CD14-positive monocyte (primary cell): ENCODE measurements at regions not wholly inside any gene's neighbourhood (a gene's known extent, or its start where the extent isn't known, plus 50 kb on each side); places are given as distances from the start of the nearest gene placed in this dataset.

Source experiments
- DNase-seq, 3 donors: peaks; one replicate each; pipeline ENCODE4 v3.0.0-alpha.2; 2011 to 2022
- H2AFZ ChIP-seq: 2 replicates; pipeline ENCODE4 v1.6.0; 2012; ENCODE audit warnings: mild to moderate bottlenecking, low read depth, low read length, inconsistent platforms; ENCODE audit not compliant: insufficient read depth, poor library complexity, severe bottlenecking
- H3K27ac ChIP-seq, 2 donors: 1 replicate in 1 of 2; 2 replicates in 1 of 2; pipeline ENCODE4 v1.5.1; 2012 to 2013; ENCODE audit warnings: low read length in 2 of 2, control low read depth in 1 of 2, inconsistent platforms in 1 of 2, low read depth in 1 of 2, mild to moderate bottlenecking in 1 of 2
- H3K27me3 ChIP-seq, 2 donors: one replicate each; pipeline versions ENCODE4 v1.6.0 to v1.6.1; 2011 to 2013; ENCODE audit warnings: low read length in 2 of 2; ENCODE audit not compliant: control insufficient read depth in 2 of 2, insufficient read depth in 2 of 2
- H3K36me3 ChIP-seq, 2 donors: replicated peaks in 1 of 2; 1 replicate in 1 of 2; 2 replicates in 1 of 2; pipeline versions ENCODE4 v1.5.1 to v1.6.1; 2012 to 2013; ENCODE audit warnings: low read length in 2 of 2, control low read depth in 1 of 2, inconsistent platforms in 1 of 2, mild to moderate bottlenecking in 1 of 2; ENCODE audit not compliant: insufficient read depth in 2 of 2, control insufficient read depth in 1 of 2
- H3K4me1 ChIP-seq, 2 donors: 1 replicate in 1 of 2; 2 replicates in 1 of 2; pipeline versions ENCODE4 v1.5.1 to v1.6.1; 2012 to 2013; ENCODE audit warnings: low read length in 2 of 2, control low read depth in 1 of 2, inconsistent platforms in 1 of 2, mild to moderate bottlenecking in 1 of 2, moderate library complexity in 1 of 2; ENCODE audit not compliant: insufficient read depth in 2 of 2, control insufficient read depth in 1 of 2
- H3K4me2 ChIP-seq: replicated peaks from 2 replicates; pipeline ENCODE3; 2012; ENCODE audit warnings: low read length, moderate library complexity, mild to moderate bottlenecking; ENCODE audit not compliant: poor library complexity, severe bottlenecking; ENCODE audit errors: extremely low read depth
- H3K4me3 ChIP-seq, 3 experiments: fragments of 200-600 bp in 1 of 3; sonication (generic) in 1 of 3; replicated peaks in 1 of 3; 1 replicate in 2 of 3; 2 replicates in 1 of 3; pipeline ENCODE4 v1.5.1; 2011 to 2013; ENCODE audit warnings: low read length in 3 of 3, mild to moderate bottlenecking in 3 of 3, control low read depth in 2 of 3, low read depth in 2 of 3, inconsistent platforms in 1 of 3, moderate library complexity in 1 of 3
- H3K79me2 ChIP-seq: 2 replicates; pipeline ENCODE4 v1.6.0; 2012; ENCODE audit warnings: mild to moderate bottlenecking, control low read depth, inconsistent platforms, low read length, moderate library complexity; ENCODE audit not compliant: insufficient read depth
- H3K9ac ChIP-seq: 2 replicates; pipeline ENCODE4 v1.6.0; 2017; ENCODE audit warnings: low read length, mild to moderate bottlenecking; ENCODE audit not compliant: insufficient read depth, poor library complexity, severe bottlenecking
- H3K9me3 ChIP-seq, 2 donors: replicated peaks in 1 of 2; 1 replicate in 1 of 2; 2 replicates in 1 of 2; pipeline versions ENCODE4 v1.5.1 to v1.6.1; 2012 to 2013; ENCODE audit warnings: low read length in 2 of 2, control low read depth in 1 of 2; ENCODE audit not compliant: control insufficient read depth in 1 of 2, insufficient read depth in 1 of 2
- H4K20me1 ChIP-seq: 2 replicates; pipeline ENCODE4 v1.6.0; 2012; ENCODE audit warnings: mild to moderate bottlenecking, low read length, control low read depth, moderate library complexity; ENCODE audit not compliant: insufficient read depth
- H3K27ac Mint-ChIP-seq, 7 donors: one replicate each; pipeline ENCODE4 v1.8.0; 2020; ENCODE audit warnings: mild to moderate bottlenecking in 7 of 7, mixed read lengths in 7 of 7, moderate library complexity in 6 of 7, inconsistent platforms in 2 of 7
- H3K27me3 Mint-ChIP-seq, 3 donors: one replicate each; pipeline ENCODE4 v1.8.0; 2021 to 2022; ENCODE audit warnings: low read depth in 3 of 3, mild to moderate bottlenecking in 3 of 3, mixed read lengths in 3 of 3, moderate library complexity in 3 of 3, inconsistent platforms in 1 of 3
- H3K36me3 Mint-ChIP-seq, 2 donors: one replicate each; pipeline ENCODE4 v1.8.0; 2020; ENCODE audit warnings: mixed read lengths in 2 of 2, inconsistent platforms in 1 of 2, mild to moderate bottlenecking in 1 of 2
- H3K4me1 Mint-ChIP-seq: one replicate; pipeline ENCODE4 v1.8.0; 2020; ENCODE audit warnings: mild to moderate bottlenecking, mixed read lengths
- H3K4me3 Mint-ChIP-seq, 2 donors: one replicate each; pipeline ENCODE4 v1.8.0; 2020; ENCODE audit warnings: mild to moderate bottlenecking in 2 of 2, mixed read lengths in 2 of 2, moderate library complexity in 1 of 2
- H3K9me3 Mint-ChIP-seq, 7 donors: one replicate each; pipeline ENCODE4 v1.8.0; 2020 to 2022; ENCODE audit warnings: mixed read lengths in 7 of 7, mild to moderate bottlenecking in 6 of 7, moderate library complexity in 6 of 7, inconsistent platforms in 2 of 7
- CTCF ChIP-seq: fragments of 200-600 bp; IDR thresholded peaks from one replicate; pipeline ENCODE4 v1.8.0; 2022; ENCODE audit warnings: antibody characterized with exemption, mild to moderate bottlenecking
- WGBS: methylation state at CpG from one replicate; pipeline ENCODE4 v1.1.5; 2013; ENCODE audit warnings: missing lambda C conversion rate; ENCODE audit not compliant: insufficient coverage; 5-methylcytosine and 5-hydroxymethylcytosine counted together
- intact Hi-C, 2 donors: fragments of 100-400 bp; cut with micrococcal nuclease; formaldehyde crosslinking; loops; one replicate each; pipeline versions ENCODE4 v1.15.0 to v1.15.1; 2023

- no peak for DNase-seq
- Histone ChIP-seq H3K36me3 (no peaks in the 10 kb centered on the region), H2AFZ (no peak overlapping the region), H4K20me1 (no peaks in the 10 kb centered on the region), H3K4me3 (no peak overlapping the region), H3K27ac (no peak overlapping the region), H3K27me3 (no peaks in the 10 kb centered on the region), H3K9ac (no peak overlapping the region), H3K79me2 (no peaks in the 10 kb centered on the region), H3K4me1 (no peaks in the 10 kb centered on the region), H3K4me2 (no peak overlapping the region), H3K9me3 (peaks cover 19 to 48% of the 10 kb centered on the region in 2 donors)
- TF ChIP-seq CTCF = no peak
- Mint-ChIP-seq H3K9me3 (peaks cover 5 to 28% (median 18%) of the 10 kb centered on the region in 7 donors), H3K4me3 (no peak overlapping the region), H3K36me3 (no peaks in the 10 kb centered on the region), H3K27ac (no peak overlapping the region), H3K27me3 (no peaks in the 10 kb centered on the region), H3K4me1 (no peaks in the 10 kb centered on the region)
- intact Hi-C loops = no loop called here
- WGBS = 33% methylated on average over 1 of the region's 4 CpGs
Observed at GRCh38 chr6:61622601-61623000, 663.4 kb downstream of the KHDRBS2 start.

- no peak for DNase-seq
- Histone ChIP-seq H3K4me3 (no peak overlapping the region), H3K9me3 (peaks cover 7 to 12% of the 10 kb centered on the region in 2 donors), H4K20me1 (no peaks in the 10 kb centered on the region), H3K4me1 (no peaks in the 10 kb centered on the region), H3K27ac (no peak overlapping the region), H2AFZ (no peak overlapping the region), H3K79me2 (no peaks in the 10 kb centered on the region), H3K36me3 (no peaks in the 10 kb centered on the region), H3K27me3 (no peaks in the 10 kb centered on the region), H3K4me2 (no peak overlapping the region), H3K9ac (no peak overlapping the region)
- H3K36me3 Mint-ChIP-seq = no peaks in the 10 kb centered on the region
- no peak for TF ChIP-seq CTCF
- no peaks in the 10 kb centered on the region for H3K27me3 Mint-ChIP-seq
- H3K4me3 Mint-ChIP-seq = no peak overlapping the region
- no peak overlapping the region for H3K27ac Mint-ChIP-seq
- no peaks in the 10 kb centered on the region for H3K4me1 Mint-ChIP-seq
- H3K9me3 Mint-ChIP-seq = peaks cover 0 to 12% (median 4%) of the 10 kb centered on the region in 7 donors
- intact Hi-C loops = no loop called here
Observed at GRCh38 chr6:61614119-61614518, 671.9 kb downstream of the KHDRBS2 start.
